HepG2 (cell line): ENCODE measurements at regions not wholly inside any gene's neighbourhood (a gene's known extent, or its start where the extent isn't known, plus 50 kb on each side); places are given as distances from the start of the nearest gene placed in this dataset.

ENCODE experiments used
- ATAC-seq: fragments of 200-7000 bp; cut with Tn5 transposase; 3 replicates; pipeline ENCODE4 v1.9.1; 2020; ENCODE audit warnings: mild to moderate bottlenecking, moderate library complexity
- BruUV-seq: library from RNA; stranded (reverse); fragments of 400-500 nt; replicated peaks from 2 replicates; lab custom pipeline; 2021; lab: Mats Ljungman, UMichigan
- CTCF ChIA-PET: fragments of 300-600 bp; formaldehyde crosslinking; extraction: SDS; loops from one replicate; lab custom pipeline; 2021; ENCODE audit warnings: low total read pairs, inconsistent platforms, low intra/inter-chr PET ratio; lab: Yijun Ruan, JAX
- POLR2A ChIA-PET: fragments of 350-600 bp; sonication (Branson Sonifier 250); formaldehyde crosslinking; loops from one replicate; lab custom pipeline; 2020; ENCODE audit warnings: antibody characterized with exemption, inconsistent platforms; lab: Yijun Ruan, JAX
- DNase-seq: peaks from one replicate; pipeline ENCODE4 v3.0.0-alpha.2; 2015; ENCODE audit warnings: low spot score
- FAIRE-seq: peaks from 3 replicates; lab custom pipeline; 2011; peaks lifted over from hg19 to GRCh38; lab: Jason Lieb, UNC
- H2AFZ ChIP-seq: one replicate; pipeline ENCODE4 v1.6.1; 2011; ENCODE audit warnings: low read length, inconsistent platforms
- H3K27ac ChIP-seq: fragments of 300-600 bp; 3 replicates; pipeline ENCODE4 v1.8.0; 2011; ENCODE audit warnings: mixed run types, mild to moderate bottlenecking, mixed read lengths, low read length, inconsistent platforms; ENCODE audit not compliant: insufficient read depth; ENCODE audit errors: extremely low read length
- H3K27me3 ChIP-seq, 2 experiments: fragments of 200-600 bp in 1 of 2; 2 replicates in 1 of 2; 3 replicates in 1 of 2; pipeline versions ENCODE4 v1.6.0 to v1.8.0; 2011; ENCODE audit warnings: low read length in 2 of 2, mild to moderate bottlenecking in 2 of 2, moderate library complexity in 2 of 2, inconsistent platforms in 1 of 2; ENCODE audit not compliant: insufficient read depth in 2 of 2, control insufficient read depth in 1 of 2
- H3K36me3 ChIP-seq, 2 experiments: fragments of 200-600 bp in 1 of 2; replicated peaks in 1 of 2; 2 replicates in 1 of 2; 3 replicates in 1 of 2; pipeline versions ENCODE4 v1.5.1 to v1.8.0; 2011; ENCODE audit warnings: low read length in 2 of 2, inconsistent platforms in 1 of 2; ENCODE audit not compliant: insufficient read depth in 2 of 2, control insufficient read depth in 1 of 2
- H3K4me1 ChIP-seq: 2 replicates; pipeline ENCODE4 v1.5.1; 2012; ENCODE audit warnings: low read length, inconsistent platforms; ENCODE audit not compliant: insufficient read depth
- H3K4me2 ChIP-seq: 2 replicates; pipeline ENCODE4 v1.6.0; 2011; ENCODE audit warnings: low read depth, low read length, inconsistent platforms
- H3K4me3 ChIP-seq, 3 experiments: fragments of 200-600 bp in 1 of 3; sonication (generic), shearing (Covaris generic) in 1 of 3; replicated peaks in 1 of 3; 2 replicates each; pipeline ENCODE4 v1.5.1; 2011 to 2016; ENCODE audit warnings: low read length in 3 of 3, inconsistent platforms in 2 of 3, low read depth in 2 of 3, mild to moderate bottlenecking in 2 of 3, control low read depth in 1 of 3, mixed read lengths in 1 of 3; ENCODE audit not compliant: insufficient read depth in 1 of 3
- H3K79me2 ChIP-seq: one replicate; pipeline ENCODE4 v1.6.1; 2011; ENCODE audit warnings: low read length, inconsistent platforms; ENCODE audit not compliant: insufficient read depth
- H3K9ac ChIP-seq: 2 replicates; pipeline ENCODE4 v1.6.0; 2011; ENCODE audit warnings: mild to moderate bottlenecking, low read depth, low read length, inconsistent platforms; ENCODE audit not compliant: insufficient read depth
- H3K9me3 ChIP-seq: 2 replicates; pipeline ENCODE4 v1.5.1; 2012; ENCODE audit warnings: mild to moderate bottlenecking, low read length
- H4K20me1 ChIP-seq: 2 replicates; pipeline ENCODE4 v1.6.0; 2011; ENCODE audit warnings: inconsistent platforms, mild to moderate bottlenecking, low read length, moderate library complexity; ENCODE audit not compliant: insufficient read depth
- FOXK2 ChIP-seq: fragments of 450-650 bp; IDR thresholded peaks from 2 replicates; pipeline ENCODE4 v1.6.1; 2016
- RXRA ChIP-seq: sonication (generic); formaldehyde crosslinking; IDR thresholded peaks from 2 replicates; pipeline ENCODE4 v1.5.1; 2020; ENCODE audit warnings: missing genetic modification reagents
- SETDB1 ChIP-seq: sonication (generic); formaldehyde crosslinking; IDR thresholded peaks from 2 replicates; pipeline ENCODE4 v1.5.1; 2020; ENCODE audit warnings: missing genetic modification reagents, mild to moderate bottlenecking, borderline replicate concordance
- ZFYVE20 ChIP-seq: sonication (generic); formaldehyde crosslinking; IDR thresholded peaks from 2 replicates; pipeline ENCODE4 v1.8.0; 2023; ENCODE audit warnings: low read depth, mild to moderate bottlenecking, moderate library complexity, missing genetic modification reagents, borderline replicate concordance
- ZNF660 ChIP-seq: sonication (generic); formaldehyde crosslinking; IDR thresholded peaks from 2 replicates; pipeline ENCODE4 v1.5.1; 2020; ENCODE audit warnings: mild to moderate bottlenecking, low read depth, missing genetic modification reagents, borderline replicate concordance
- ZNF749 ChIP-seq: sonication (generic); formaldehyde crosslinking; IDR thresholded peaks from 2 replicates; pipeline ENCODE4 v1.8.0; 2022; ENCODE audit warnings: mild to moderate bottlenecking, missing genetic modification reagents, moderate library complexity, borderline replicate concordance
- ZNF780A ChIP-seq: sonication (generic); formaldehyde crosslinking; IDR thresholded peaks from 2 replicates; pipeline ENCODE4 v1.8.0; 2022; ENCODE audit warnings: mild to moderate bottlenecking, missing genetic modification reagents, moderate library complexity
- ZSCAN12 ChIP-seq: sonication (generic); formaldehyde crosslinking; IDR thresholded peaks from 2 replicates; pipeline ENCODE4 v1.9.0; 2021; ENCODE audit warnings: mild to moderate bottlenecking, missing genetic modification reagents
- WGBS: methylation state at CpG from one replicate; pipeline ENCODE4 v1.1.6; 2017; ENCODE audit warnings: low lambda C conversion rate; 5-methylcytosine and 5-hydroxymethylcytosine counted together
- in situ Hi-C: cut with HindIII; loops from 2 replicates; pipeline ENCODE4 v1.10.0; 2017; ENCODE audit warnings: low pct_unique_long_range_greater_than_20kb; ENCODE audit not compliant: extremely low pct_ligation_motif_present
- intact Hi-C: fragments of 100-400 bp; cut with micrococcal nuclease; formaldehyde crosslinking; loops from one replicate; pipeline ENCODE4 v1.10.0; 2022; ENCODE audit not compliant: unreplicated experiment
- TF ChIP-seq, protein P1 (sequence below): sonication (generic); formaldehyde crosslinking; conservative IDR thresholded peaks from 2 replicates; pipeline ENCODE4 v1.5.0; 2020; ENCODE audit warnings: missing genetic modification reagents
- TF ChIP-seq, protein P2 (sequence below): sonication (generic); formaldehyde crosslinking; IDR thresholded peaks from 2 replicates; pipeline ENCODE4 v1.5.0; 2020; ENCODE audit warnings: missing genetic modification reagents
- TF ChIP-seq, protein P3 (sequence below): sonication (generic); formaldehyde crosslinking; IDR thresholded peaks from 2 replicates; pipeline ENCODE4 v1.8.1; 2023; ENCODE audit warnings: mild to moderate bottlenecking, moderate library complexity, missing genetic modification reagents
- TF ChIP-seq, protein P4 (sequence below): IDR thresholded peaks from 2 replicates; pipeline ENCODE4 v1.6.1; 2016; ENCODE audit warnings: missing compliant biosample characterization, missing genetic modification reagents, borderline replicate concordance
- TF ChIP-seq, protein P5 (sequence below): conservative IDR thresholded peaks from 2 replicates; pipeline ENCODE4 v1.6.1; 2018; ENCODE audit warnings: missing genetic modification reagents
- TF ChIP-seq, protein P6 (sequence below): sonication (generic); formaldehyde crosslinking; IDR thresholded peaks from 2 replicates; pipeline ENCODE4 v1.5.1; 2020; ENCODE audit warnings: missing genetic modification reagents, mild to moderate bottlenecking, borderline replicate concordance

DNA sequence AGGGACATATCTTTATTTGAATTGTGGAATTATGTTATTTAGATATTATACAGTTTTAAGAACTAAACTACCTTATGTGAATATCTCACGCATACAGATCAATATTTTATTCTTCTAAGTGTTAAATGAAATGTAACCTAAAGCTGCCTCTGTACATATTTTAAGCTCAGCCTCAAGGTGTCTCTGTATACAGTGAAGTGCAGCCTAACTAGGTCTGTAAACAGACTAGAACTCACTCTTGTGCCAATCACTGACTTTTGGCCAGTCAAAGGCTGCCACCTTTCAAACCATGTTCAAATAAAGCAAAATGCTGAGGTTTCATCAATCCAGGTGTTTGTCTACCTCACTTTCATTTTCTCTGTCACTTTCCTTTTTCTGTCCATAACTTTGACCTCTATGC is 1074.5 kb upstream of the PRKX start:
- no peak for ATAC-seq
- POLR2A ChIA-PET = no interaction called here
- Histone ChIP-seq H4K20me1 (no peaks in the 10 kb centered on the region), H2AFZ (no peak overlapping the region), H3K9me3 (no peaks in the 10 kb centered on the region; the same call in 1 of the 2 replicates), H3K27me3 (no peaks in the 10 kb centered on the region), H3K4me3 (no peak overlapping the region), H3K4me1 (no peaks in the 10 kb centered on the region), H3K79me2 (no peaks in the 10 kb centered on the region), H3K36me3 (no peaks in the 10 kb centered on the region), H3K4me2 (no peak overlapping the region), H3K9ac (no peak overlapping the region), H3K27ac (no peak overlapping the region)
- DNase-seq = no peak
- intact Hi-C loops (no loop called here), in situ Hi-C loops (no loop called here)
- no peak for TF ChIP-seq ZNF749 (CRISPR knock-in tag)
- TF ChIP-seq FOXK2 = no peak
- no peak for TF ChIP-seq SETDB1 (CRISPR knock-in tag)
- TF ChIP-seq, protein P1, sequence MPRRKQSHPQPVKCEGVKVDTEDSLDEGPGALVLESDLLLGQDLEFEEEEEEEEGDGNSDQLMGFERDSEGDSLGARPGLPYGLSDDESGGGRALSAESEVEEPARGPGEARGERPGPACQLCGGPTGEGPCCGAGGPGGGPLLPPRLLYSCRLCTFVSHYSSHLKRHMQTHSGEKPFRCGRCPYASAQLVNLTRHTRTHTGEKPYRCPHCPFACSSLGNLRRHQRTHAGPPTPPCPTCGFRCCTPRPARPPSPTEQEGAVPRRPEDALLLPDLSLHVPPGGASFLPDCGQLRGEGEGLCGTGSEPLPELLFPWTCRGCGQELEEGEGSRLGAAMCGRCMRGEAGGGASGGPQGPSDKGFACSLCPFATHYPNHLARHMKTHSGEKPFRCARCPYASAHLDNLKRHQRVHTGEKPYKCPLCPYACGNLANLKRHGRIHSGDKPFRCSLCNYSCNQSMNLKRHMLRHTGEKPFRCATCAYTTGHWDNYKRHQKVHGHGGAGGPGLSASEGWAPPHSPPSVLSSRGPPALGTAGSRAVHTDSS (CRISPR knock-in tag) = no peak
- no peak for TF ChIP-seq RXRA (CRISPR knock-in tag)
- no peak for TF ChIP-seq ZFYVE20 (CRISPR knock-in tag)
- TF ChIP-seq, protein P2, sequence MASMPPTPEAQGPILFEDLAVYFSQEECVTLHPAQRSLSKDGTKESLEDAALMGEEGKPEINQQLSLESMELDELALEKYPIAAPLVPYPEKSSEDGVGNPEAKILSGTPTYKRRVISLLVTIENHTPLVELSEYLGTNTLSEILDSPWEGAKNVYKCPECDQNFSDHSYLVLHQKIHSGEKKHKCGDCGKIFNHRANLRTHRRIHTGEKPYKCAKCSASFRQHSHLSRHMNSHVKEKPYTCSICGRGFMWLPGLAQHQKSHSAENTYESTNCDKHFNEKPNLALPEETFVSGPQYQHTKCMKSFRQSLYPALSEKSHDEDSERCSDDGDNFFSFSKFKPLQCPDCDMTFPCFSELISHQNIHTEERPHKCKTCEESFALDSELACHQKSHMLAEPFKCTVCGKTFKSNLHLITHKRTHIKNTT = no peak
- TF ChIP-seq, protein P3, sequence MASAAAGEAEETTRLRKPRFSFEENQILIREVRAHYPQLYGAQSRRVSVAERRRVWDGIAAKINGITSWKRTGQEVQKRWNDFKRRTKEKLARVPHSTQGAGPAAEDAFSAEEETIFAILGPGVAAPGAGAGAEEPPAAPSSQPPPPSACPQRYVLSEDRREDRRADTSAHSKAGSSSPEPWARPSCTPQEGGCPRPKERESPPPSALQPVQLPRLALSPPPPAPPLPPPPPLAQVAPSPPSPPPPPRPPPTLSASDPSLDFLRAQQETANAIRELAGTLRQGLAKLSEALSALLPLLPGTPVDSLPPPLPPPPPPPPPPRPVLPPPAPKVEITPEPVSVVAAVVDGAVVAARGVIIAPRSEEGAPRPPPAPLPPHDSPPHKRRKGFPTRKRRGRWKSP = no peak
- TF ChIP-seq, protein P4, sequence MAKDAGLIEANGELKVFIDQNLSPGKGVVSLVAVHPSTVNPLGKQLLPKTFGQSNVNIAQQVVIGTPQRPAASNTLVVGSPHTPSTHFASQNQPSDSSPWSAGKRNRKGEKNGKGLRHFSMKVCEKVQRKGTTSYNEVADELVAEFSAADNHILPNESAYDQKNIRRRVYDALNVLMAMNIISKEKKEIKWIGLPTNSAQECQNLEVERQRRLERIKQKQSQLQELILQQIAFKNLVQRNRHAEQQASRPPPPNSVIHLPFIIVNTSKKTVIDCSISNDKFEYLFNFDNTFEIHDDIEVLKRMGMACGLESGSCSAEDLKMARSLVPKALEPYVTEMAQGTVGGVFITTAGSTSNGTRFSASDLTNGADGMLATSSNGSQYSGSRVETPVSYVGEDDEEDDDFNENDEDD = no peak
- TF ChIP-seq, protein P5, sequence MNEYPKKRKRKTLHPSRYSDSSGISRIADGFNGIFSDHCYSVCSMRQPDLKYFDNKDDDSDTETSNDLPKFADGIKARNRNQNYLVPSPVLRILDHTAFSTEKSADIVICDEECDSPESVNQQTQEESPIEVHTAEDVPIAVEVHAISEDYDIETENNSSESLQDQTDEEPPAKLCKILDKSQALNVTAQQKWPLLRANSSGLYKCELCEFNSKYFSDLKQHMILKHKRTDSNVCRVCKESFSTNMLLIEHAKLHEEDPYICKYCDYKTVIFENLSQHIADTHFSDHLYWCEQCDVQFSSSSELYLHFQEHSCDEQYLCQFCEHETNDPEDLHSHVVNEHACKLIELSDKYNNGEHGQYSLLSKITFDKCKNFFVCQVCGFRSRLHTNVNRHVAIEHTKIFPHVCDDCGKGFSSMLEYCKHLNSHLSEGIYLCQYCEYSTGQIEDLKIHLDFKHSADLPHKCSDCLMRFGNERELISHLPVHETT (CRISPR knock-in tag) = no peak
- TF ChIP-seq, protein P6, sequence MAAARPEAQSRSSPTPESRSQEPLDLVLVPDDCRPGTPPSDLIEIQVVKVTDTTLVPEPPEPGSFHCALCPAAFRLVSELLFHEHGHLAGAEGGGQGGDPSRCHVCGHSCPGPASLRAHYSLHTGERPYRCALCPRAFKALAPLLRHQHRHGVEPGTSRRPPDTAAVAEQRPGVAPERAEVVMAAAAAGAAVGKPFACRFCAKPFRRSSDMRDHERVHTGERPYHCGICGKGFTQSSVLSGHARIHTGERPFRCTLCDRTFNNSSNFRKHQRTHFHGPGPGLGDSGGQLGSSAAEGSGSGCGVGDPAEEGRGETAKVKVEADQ (CRISPR knock-in tag) = no peak
- no peak for TF ChIP-seq ZSCAN12 (CRISPR knock-in tag)
- TF ChIP-seq ZNF660 (CRISPR knock-in tag) = no peak
- no peak for TF ChIP-seq ZNF780A (CRISPR knock-in tag)
- 71% methylated on average over 1 of the region's 1 CpG for WGBS
- no peak for FAIRE-seq
- CTCF ChIA-PET = no interaction called here
- BruUV-seq = no TSS peak
